WTC11 (cell line): ENCODE measurements at regions not wholly inside any gene's neighbourhood (a gene's known extent, or its start where the extent isn't known, plus 50 kb on each side); places are given as distances from the start of the nearest gene placed in this dataset.

Experiments used
- ATAC-seq: fragments of 200-7000 bp; cut with Tn5 transposase; 2 replicates; pipeline ENCODE4 v1.10.0; 2021; ENCODE audit warnings: mild to moderate bottlenecking, moderate library complexity
- CTCF ChIA-PET: fragments of 300-600 bp; sonication (Branson Sonifier 250); formaldehyde crosslinking; loops from one replicate; lab custom pipeline; 2021; ENCODE audit warnings: antibody characterized with exemption; lab: Charles Lee
- POLR2A ChIA-PET: fragments of 350-600 bp; sonication (Branson Sonifier 250); formaldehyde crosslinking; loops from one replicate; lab custom pipeline; 2021; ENCODE audit warnings: antibody characterized with exemption; lab: Charles Lee
- DNase-seq: peaks from one replicate; pipeline ENCODE4 v3.0.0; 2021; ENCODE audit warnings: low spot score
- H3K27ac Mint-ChIP-seq: 2 replicates; pipeline ENCODE4 v1.8.0; 2021; ENCODE audit warnings: mixed read lengths
- H3K27me3 Mint-ChIP-seq: 2 replicates; pipeline ENCODE4 v1.8.0; 2021; ENCODE audit warnings: low read depth, mild to moderate bottlenecking, moderate library complexity, mixed read lengths
- H3K36me3 Mint-ChIP-seq: 2 replicates; pipeline ENCODE4 v1.8.0; 2021; ENCODE audit warnings: mixed read lengths
- H3K4me1 Mint-ChIP-seq: 2 replicates; pipeline ENCODE4 v1.8.0; 2022; ENCODE audit warnings: mixed read lengths
- H3K4me3 Mint-ChIP-seq: 2 replicates; pipeline ENCODE4 v1.8.0; 2021; ENCODE audit warnings: mild to moderate bottlenecking, moderate library complexity, mixed read lengths
- H3K9me3 Mint-ChIP-seq: 2 replicates; pipeline ENCODE4 v1.8.0; 2021; ENCODE audit warnings: mixed read lengths
- ATF1 ChIP-seq: sonication (generic); formaldehyde crosslinking; IDR thresholded peaks from 2 replicates; pipeline ENCODE4 v1.8.1; 2023; ENCODE audit warnings: mild to moderate bottlenecking, moderate library complexity, missing genetic modification reagents
- CREB1 ChIP-seq: sonication (generic); formaldehyde crosslinking; IDR thresholded peaks from 2 replicates; pipeline ENCODE4 v1.8.0; 2023; ENCODE audit warnings: mild to moderate bottlenecking, missing genetic modification reagents
- JAZF1 ChIP-seq: fragments of 250-450 bp; sonication (Bioruptor Pico); IDR thresholded peaks from 2 replicates; pipeline ENCODE4 v1.9.0; 2021; ENCODE audit warnings: moderate library complexity, mild to moderate bottlenecking, inconsistent platforms
- JUN ChIP-seq: sonication (generic); formaldehyde crosslinking; IDR thresholded peaks from 2 replicates; pipeline ENCODE4 v1.8.0; 2023; ENCODE audit warnings: mild to moderate bottlenecking, missing genetic modification reagents
- KAT7 ChIP-seq: sonication (generic); formaldehyde crosslinking; IDR thresholded peaks from 2 replicates; pipeline ENCODE4 v1.8.1; 2023; ENCODE audit warnings: missing genetic modification reagents, mild to moderate bottlenecking, borderline replicate concordance
- MXD4 ChIP-seq: fragments of 250-450 bp; sonication (Bioruptor Pico); IDR thresholded peaks from 2 replicates; pipeline ENCODE4 v1.8.0; 2021; ENCODE audit warnings: mild to moderate bottlenecking, moderate library complexity, borderline replicate concordance
- MYBL2 ChIP-seq: sonication (generic); formaldehyde crosslinking; IDR thresholded peaks from 2 replicates; pipeline ENCODE4 v1.8.1; 2023; ENCODE audit warnings: mild to moderate bottlenecking, moderate library complexity, missing genetic modification reagents
- NR1H2 ChIP-seq: sonication (generic); formaldehyde crosslinking; IDR thresholded peaks from 2 replicates; pipeline ENCODE4 v1.9.0; 2021; ENCODE audit warnings: mild to moderate bottlenecking, moderate library complexity, missing genetic modification reagents
- NR3C1 ChIP-seq: sonication (generic); formaldehyde crosslinking; conservative IDR thresholded peaks from 2 replicates; pipeline ENCODE4 v1.8.1; 2023; ENCODE audit warnings: low read depth, mild to moderate bottlenecking, missing genetic modification reagents
- PRRX2 ChIP-seq: fragments of 250-450 bp; sonication (Bioruptor Pico); IDR thresholded peaks from 2 replicates; pipeline ENCODE4 v1.8.0; 2021; ENCODE audit warnings: mild to moderate bottlenecking
- SP1 ChIP-seq: sonication (generic); formaldehyde crosslinking; conservative IDR thresholded peaks from 2 replicates; pipeline ENCODE4 v1.8.1; 2022; ENCODE audit warnings: missing genetic modification reagents
- ZBTB21 ChIP-seq: sonication (generic); formaldehyde crosslinking; IDR thresholded peaks from 2 replicates; pipeline ENCODE4 v1.8.1; 2023; ENCODE audit warnings: mild to moderate bottlenecking, missing genetic modification reagents, borderline replicate concordance
- ZNF317 ChIP-seq: sonication (generic); formaldehyde crosslinking; IDR thresholded peaks from 2 replicates; pipeline ENCODE4 v1.8.1; 2023; ENCODE audit warnings: low read depth, mild to moderate bottlenecking, moderate library complexity, missing genetic modification reagents, borderline replicate concordance
- TF ChIP-seq, protein P1 (sequence below): sonication (generic); formaldehyde crosslinking; IDR thresholded peaks from 2 replicates; pipeline ENCODE4 v1.8.1; 2022; ENCODE audit warnings: missing genetic modification reagents, borderline replicate concordance
- TF ChIP-seq, protein P2 (sequence below): sonication (generic); formaldehyde crosslinking; IDR thresholded peaks from 2 replicates; pipeline ENCODE4 v1.8.1; 2022; ENCODE audit warnings: mild to moderate bottlenecking, moderate library complexity, missing genetic modification reagents
- TF ChIP-seq, protein P3 (sequence below): fragments of 250-450 bp; sonication (Bioruptor Pico); IDR thresholded peaks from 2 replicates; pipeline ENCODE4 v1.9.0; 2021; ENCODE audit warnings: mild to moderate bottlenecking
- TF ChIP-seq, protein P4 (sequence below): sonication (generic); formaldehyde crosslinking; IDR thresholded peaks from 2 replicates; pipeline ENCODE4 v1.8.0; 2023; ENCODE audit warnings: mild to moderate bottlenecking, missing genetic modification reagents
- TF ChIP-seq, protein P5 (sequence below): sonication (generic); formaldehyde crosslinking; conservative IDR thresholded peaks from 2 replicates; pipeline ENCODE4 v1.8.1; 2023; ENCODE audit warnings: mild to moderate bottlenecking, low read depth, missing genetic modification reagents, moderate library complexity

DNA sequence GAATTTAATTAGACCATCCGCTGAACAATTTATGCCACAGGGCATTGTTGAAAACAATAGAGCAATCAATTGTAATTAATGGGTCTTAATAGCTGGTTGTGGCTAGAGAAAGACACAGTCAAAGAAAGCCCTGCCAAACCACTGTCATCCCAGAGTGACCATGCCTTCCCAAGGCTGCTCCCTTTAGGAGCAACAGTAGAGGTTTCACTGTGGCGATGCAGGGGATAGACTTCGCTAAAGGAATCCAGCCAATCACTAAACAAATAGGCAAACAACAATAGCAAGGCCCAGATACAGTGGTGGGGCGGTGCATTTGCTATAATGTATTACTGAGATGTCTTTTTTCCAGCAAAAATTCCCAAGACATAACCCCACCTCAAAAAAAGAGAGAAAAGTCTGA, 87.8 kb upstream of the SLC27A6 start:
- H3K36me3 Mint-ChIP-seq, result no peaks in the 10 kb centered on the region
- TF ChIP-seq JAZF1 (CRISPR knock-in tag) (no peak), NR1H2 (CRISPR knock-in tag) (no peak), NR3C1 (CRISPR knock-in tag) (no peak)
- TF ChIP-seq, all 79 proteins: peak for 0
- CTCF ChIA-PET, result no interaction called here
- no peak for DNase-seq
- 0 out of 2 replicates have a peak, but pooled peaks cover 3% of the 10 kb centered on the region for H3K9me3 Mint-ChIP-seq
- H3K4me3 Mint-ChIP-seq, result no peak overlapping the region
- ATAC-seq, result peak; percentile 78
- H3K4me1 Mint-ChIP-seq, result peaks cover 19% of the 10 kb centered on the region
- H3K27ac Mint-ChIP-seq, result no peak overlapping the region
- no peaks in the 10 kb centered on the region for H3K27me3 Mint-ChIP-seq
- POLR2A ChIA-PET, result no interaction called here

DNA sequence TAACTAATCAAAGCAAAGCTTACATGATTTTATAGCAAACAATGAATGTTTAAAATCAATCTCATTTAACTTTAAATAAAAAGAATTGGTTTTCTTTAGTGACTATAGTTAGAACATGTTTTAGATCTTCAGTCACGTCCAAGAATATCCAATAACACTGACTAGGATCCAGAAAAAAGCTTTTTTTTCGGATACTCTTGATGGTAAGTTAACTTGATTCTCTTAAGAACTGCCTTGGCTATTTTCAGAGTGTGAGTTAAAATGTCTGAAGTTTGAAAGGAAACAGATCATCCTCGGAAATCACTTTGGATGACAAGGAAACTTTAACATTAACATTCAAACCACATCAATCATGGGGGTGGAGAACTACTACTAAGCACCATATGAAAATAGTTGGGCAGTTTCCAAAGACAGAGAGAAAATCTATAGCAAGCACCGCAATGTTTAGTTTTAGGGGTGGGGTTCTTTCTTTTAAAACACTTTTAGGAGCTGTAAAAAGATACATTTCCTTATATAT, 83.7 kb upstream of the SLC27A6 start:
- CTCF ChIA-PET, result no interaction called here
- peaks cover 13% of the 10 kb centered on the region for H3K9me3 Mint-ChIP-seq

DNA sequence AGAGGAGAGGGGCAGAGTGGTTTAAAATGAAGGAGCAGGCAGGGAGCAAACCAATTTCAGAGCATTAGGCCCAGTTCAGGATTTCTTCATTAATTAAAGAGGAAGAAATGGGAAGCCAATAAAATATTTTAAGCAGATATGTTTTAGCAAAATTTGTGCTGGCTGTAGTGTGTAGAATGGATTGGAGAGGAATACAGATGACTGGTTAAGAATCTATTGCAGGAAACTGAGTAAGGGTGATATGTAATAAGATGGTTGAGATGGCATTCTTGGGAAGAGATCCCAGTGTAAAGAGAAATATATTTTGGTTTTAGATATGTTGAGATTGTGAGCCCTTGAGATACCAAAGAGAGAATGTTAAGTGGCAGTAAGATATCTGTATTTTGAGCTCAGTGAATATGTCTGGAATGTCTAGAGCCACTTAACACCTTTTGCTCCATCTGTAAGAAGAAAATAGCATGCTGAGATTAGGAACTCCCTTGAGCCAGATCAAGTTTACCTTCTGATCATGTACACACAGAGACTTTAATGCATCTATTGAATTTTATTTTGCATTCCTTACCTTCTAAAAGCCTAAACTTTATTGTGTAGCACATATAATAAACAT, 79.5 kb upstream of the SLC27A6 start:
- Mint-ChIP-seq H3K36me3 (no peaks in the 10 kb centered on the region), H3K4me1 (no peaks in the 10 kb centered on the region), H3K9me3 (peaks cover 13% of the 10 kb centered on the region), H3K27ac (no peak overlapping the region), H3K27me3 (no peaks in the 10 kb centered on the region), H3K4me3 (no peak overlapping the region)
- DNase-seq (no peak), ATAC-seq (no peak)
- ChIA-PET POLR2A (no interaction called here), CTCF (no interaction called here)
- TF ChIP-seq JAZF1 (CRISPR knock-in tag) (no peak), ZNF317 (no peak), KAT7 (CRISPR knock-in tag) (no peak)
- TF ChIP-seq, protein P1, sequence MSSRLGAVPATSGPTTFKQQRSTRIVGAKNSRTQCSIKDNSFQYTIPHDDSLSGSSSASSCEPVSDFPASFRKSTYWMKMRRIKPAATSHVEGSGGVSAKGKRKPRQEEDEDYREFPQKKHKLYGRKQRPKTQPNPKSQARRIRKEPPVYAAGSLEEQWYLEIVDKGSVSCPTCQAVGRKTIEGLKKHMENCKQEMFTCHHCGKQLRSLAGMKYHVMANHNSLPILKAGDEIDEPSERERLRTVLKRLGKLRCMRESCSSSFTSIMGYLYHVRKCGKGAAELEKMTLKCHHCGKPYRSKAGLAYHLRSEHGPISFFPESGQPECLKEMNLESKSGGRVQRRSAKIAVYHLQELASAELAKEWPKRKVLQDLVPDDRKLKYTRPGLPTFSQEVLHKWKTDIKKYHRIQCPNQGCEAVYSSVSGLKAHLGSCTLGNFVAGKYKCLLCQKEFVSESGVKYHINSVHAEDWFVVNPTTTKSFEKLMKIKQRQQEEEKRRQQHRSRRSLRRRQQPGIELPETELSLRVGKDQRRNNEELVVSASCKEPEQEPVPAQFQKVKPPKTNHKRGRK (CRISPR knock-in tag), result no peak
- TF ChIP-seq, protein P2, sequence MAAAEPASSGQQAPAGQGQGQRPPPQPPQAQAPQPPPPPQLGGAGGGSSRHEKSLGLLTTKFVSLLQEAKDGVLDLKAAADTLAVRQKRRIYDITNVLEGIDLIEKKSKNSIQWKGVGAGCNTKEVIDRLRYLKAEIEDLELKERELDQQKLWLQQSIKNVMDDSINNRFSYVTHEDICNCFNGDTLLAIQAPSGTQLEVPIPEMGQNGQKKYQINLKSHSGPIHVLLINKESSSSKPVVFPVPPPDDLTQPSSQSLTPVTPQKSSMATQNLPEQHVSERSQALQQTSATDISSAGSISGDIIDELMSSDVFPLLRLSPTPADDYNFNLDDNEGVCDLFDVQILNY, result no peak

More for the DNA sequence above, 83.7 kb upstream of the SLC27A6 start:
- DNase-seq (no peak), ATAC-seq (no peak)
- H3K27me3 Mint-ChIP-seq, result no peaks in the 10 kb centered on the region
- no peaks in the 10 kb centered on the region for H3K36me3 Mint-ChIP-seq
- peaks cover 14% of the 10 kb centered on the region for H3K4me1 Mint-ChIP-seq
- H3K27ac Mint-ChIP-seq, result no peak overlapping the region
- TF ChIP-seq NR3C1 (CRISPR knock-in tag) (no peak), JAZF1 (CRISPR knock-in tag) (no peak), ATF1 (CRISPR knock-in tag) (no peak), MYBL2 (no peak)
- TF ChIP-seq, protein P3, sequence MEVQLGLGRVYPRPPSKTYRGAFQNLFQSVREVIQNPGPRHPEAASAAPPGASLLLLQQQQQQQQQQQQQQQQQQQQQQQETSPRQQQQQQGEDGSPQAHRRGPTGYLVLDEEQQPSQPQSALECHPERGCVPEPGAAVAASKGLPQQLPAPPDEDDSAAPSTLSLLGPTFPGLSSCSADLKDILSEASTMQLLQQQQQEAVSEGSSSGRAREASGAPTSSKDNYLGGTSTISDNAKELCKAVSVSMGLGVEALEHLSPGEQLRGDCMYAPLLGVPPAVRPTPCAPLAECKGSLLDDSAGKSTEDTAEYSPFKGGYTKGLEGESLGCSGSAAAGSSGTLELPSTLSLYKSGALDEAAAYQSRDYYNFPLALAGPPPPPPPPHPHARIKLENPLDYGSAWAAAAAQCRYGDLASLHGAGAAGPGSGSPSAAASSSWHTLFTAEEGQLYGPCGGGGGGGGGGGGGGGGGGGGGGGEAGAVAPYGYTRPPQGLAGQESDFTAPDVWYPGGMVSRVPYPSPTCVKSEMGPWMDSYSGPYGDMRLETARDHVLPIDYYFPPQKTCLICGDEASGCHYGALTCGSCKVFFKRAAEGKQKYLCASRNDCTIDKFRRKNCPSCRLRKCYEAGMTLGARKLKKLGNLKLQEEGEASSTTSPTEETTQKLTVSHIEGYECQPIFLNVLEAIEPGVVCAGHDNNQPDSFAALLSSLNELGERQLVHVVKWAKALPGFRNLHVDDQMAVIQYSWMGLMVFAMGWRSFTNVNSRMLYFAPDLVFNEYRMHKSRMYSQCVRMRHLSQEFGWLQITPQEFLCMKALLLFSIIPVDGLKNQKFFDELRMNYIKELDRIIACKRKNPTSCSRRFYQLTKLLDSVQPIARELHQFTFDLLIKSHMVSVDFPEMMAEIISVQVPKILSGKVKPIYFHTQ, result no peak
- TF ChIP-seq, all 79 proteins: peak for 0
- POLR2A ChIA-PET, result no interaction called here
- no peak overlapping the region for H3K4me3 Mint-ChIP-seq

DNA sequence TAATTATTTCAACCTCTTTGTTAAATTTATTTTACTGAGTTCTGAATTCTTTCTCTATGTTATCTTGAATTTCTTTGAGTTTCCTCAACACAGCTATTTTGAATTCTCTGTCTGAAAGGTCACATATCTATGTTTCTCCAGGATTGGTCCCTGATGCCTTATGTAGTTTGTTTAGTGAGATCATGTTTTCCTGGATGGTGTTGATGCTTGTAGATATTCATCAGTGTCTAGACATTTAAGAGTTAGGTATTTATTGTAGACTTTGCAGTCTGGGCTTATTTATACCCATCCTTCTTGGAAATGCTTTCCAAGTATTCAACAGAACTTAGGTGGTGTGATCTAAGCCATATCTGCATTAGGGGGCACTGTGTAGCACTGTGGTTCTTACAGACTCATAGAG, 70.2 kb upstream of the SLC27A6 start:
- no peak for TF ChIP-seq ZBTB21
- no peak for TF ChIP-seq SP1 (CRISPR knock-in tag)
- no peak for TF ChIP-seq CREB1 (CRISPR knock-in tag)
- TF ChIP-seq, protein P4, sequence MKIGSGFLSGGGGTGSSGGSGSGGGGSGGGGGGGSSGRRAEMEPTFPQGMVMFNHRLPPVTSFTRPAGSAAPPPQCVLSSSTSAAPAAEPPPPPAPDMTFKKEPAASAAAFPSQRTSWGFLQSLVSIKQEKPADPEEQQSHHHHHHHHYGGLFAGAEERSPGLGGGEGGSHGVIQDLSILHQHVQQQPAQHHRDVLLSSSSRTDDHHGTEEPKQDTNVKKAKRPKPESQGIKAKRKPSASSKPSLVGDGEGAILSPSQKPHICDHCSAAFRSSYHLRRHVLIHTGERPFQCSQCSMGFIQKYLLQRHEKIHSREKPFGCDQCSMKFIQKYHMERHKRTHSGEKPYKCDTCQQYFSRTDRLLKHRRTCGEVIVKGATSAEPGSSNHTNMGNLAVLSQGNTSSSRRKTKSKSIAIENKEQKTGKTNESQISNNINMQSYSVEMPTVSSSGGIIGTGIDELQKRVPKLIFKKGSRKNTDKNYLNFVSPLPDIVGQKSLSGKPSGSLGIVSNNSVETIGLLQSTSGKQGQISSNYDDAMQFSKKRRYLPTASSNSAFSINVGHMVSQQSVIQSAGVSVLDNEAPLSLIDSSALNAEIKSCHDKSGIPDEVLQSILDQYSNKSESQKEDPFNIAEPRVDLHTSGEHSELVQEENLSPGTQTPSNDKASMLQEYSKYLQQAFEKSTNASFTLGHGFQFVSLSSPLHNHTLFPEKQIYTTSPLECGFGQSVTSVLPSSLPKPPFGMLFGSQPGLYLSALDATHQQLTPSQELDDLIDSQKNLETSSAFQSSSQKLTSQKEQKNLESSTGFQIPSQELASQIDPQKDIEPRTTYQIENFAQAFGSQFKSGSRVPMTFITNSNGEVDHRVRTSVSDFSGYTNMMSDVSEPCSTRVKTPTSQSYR (CRISPR knock-in tag), result no peak
- TF ChIP-seq PRRX2 (CRISPR knock-in tag), result no peak
- no peak for TF ChIP-seq JUN (CRISPR knock-in tag)
- TF ChIP-seq MXD4 (CRISPR knock-in tag), result no peak
- TF ChIP-seq, protein P5, sequence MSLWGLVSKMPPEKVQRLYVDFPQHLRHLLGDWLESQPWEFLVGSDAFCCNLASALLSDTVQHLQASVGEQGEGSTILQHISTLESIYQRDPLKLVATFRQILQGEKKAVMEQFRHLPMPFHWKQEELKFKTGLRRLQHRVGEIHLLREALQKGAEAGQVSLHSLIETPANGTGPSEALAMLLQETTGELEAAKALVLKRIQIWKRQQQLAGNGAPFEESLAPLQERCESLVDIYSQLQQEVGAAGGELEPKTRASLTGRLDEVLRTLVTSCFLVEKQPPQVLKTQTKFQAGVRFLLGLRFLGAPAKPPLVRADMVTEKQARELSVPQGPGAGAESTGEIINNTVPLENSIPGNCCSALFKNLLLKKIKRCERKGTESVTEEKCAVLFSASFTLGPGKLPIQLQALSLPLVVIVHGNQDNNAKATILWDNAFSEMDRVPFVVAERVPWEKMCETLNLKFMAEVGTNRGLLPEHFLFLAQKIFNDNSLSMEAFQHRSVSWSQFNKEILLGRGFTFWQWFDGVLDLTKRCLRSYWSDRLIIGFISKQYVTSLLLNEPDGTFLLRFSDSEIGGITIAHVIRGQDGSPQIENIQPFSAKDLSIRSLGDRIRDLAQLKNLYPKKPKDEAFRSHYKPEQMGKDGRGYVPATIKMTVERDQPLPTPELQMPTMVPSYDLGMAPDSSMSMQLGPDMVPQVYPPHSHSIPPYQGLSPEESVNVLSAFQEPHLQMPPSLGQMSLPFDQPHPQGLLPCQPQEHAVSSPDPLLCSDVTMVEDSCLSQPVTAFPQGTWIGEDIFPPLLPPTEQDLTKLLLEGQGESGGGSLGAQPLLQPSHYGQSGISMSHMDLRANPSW (CRISPR knock-in tag), result no peak
- no peak overlapping the region for H3K27ac Mint-ChIP-seq
- ChIA-PET CTCF (no interaction called here), POLR2A (no interaction called here)
- no peaks in the 10 kb centered on the region for H3K36me3 Mint-ChIP-seq
- H3K4me1 Mint-ChIP-seq, result no peaks in the 10 kb centered on the region
- no peaks in the 10 kb centered on the region for H3K27me3 Mint-ChIP-seq
- H3K4me3 Mint-ChIP-seq, result no peak overlapping the region
- no peaks in the 10 kb centered on the region; the same call in 1 of the 2 replicates for H3K9me3 Mint-ChIP-seq
- ATAC-seq, result no peak
- no peak for DNase-seq
